ENCODE measurements at regions not wholly inside any gene's neighbourhood (a gene's known extent, or its start where the extent isn't known, plus 50 kb on each side); places are given as distances from the start of the nearest gene placed in this dataset.

GRCh38 chr17:69961501-69962145 lies 113.4 kb upstream of the KCNJ16 start:
- DNase-seq: peak; percentile 54
- Histone ChIP-seq H3K9me3 (no peaks in the 10 kb centered on the region), H3K4me1 (peaks cover 3% of the 10 kb centered on the region), H3K36me3 (ENCODE audit: low read depth, missing control alignments) (no peaks in the 10 kb centered on the region), H3K27ac (no peak overlapping the region), H3K27me3 (no peaks in the 10 kb centered on the region), H3K4me3 (no peak overlapping the region)
- no peak for TF ChIP-seq POLR2A (IDR thresholded peaks at IDR 0.05)
- no peak for TF ChIP-seq CTCF (IDR thresholded peaks at IDR 0.05)
- WGBS, 2 donors: 26 to 37% methylated on average over 7 of the region's 7 CpGs
- intact Hi-C loops (cut with DNase I; ENCODE audit: low total_unique reads): no loop called here

GRCh38 chr17:69962436-69962995 lies 112.5 kb upstream of the KCNJ16 start:
- no peaks in the 10 kb centered on the region for H3K36me3 ChIP-seq (ENCODE audit: low read depth, missing control alignments)
- 72 to 83% methylated on average over 2 of the region's 2 CpGs for WGBS, 2 donors
- H3K27me3 ChIP-seq: no peaks in the 10 kb centered on the region

GRCh38 chr17:69967910-69968411 lies 107.1 kb upstream of the KCNJ16 start:
- Histone ChIP-seq H3K9me3 (no peaks in the 10 kb centered on the region), H3K4me3 (no peak overlapping the region), H3K27ac (no peak overlapping the region), H3K36me3 (ENCODE audit: low read depth, missing control alignments) (no peaks in the 10 kb centered on the region), H3K27me3 (no peaks in the 10 kb centered on the region), H3K4me1 (peaks cover 3% of the 10 kb centered on the region)
- DNase-seq: no peak
- TF ChIP-seq CTCF (IDR thresholded peaks at IDR 0.05) (no peak), POLR2A (IDR thresholded peaks at IDR 0.05) (no peak)
- intact Hi-C loops (cut with DNase I; ENCODE audit: low total_unique reads): no loop called here
- WGBS, 2 donors: 63 to 68% methylated on average over 3 of the region's 3 CpGs

More at GRCh38 chr17:69962436-69962995, 112.5 kb upstream of the KCNJ16 start:
- Histone ChIP-seq H3K9me3 (no peaks in the 10 kb centered on the region), H3K4me1 (peaks cover 3% of the 10 kb centered on the region), H3K4me3 (no peak overlapping the region), H3K27ac (no peak overlapping the region)
- no peak for DNase-seq
- intact Hi-C loops (cut with DNase I; ENCODE audit: low total_unique reads): no loop called here
- no peak for TF ChIP-seq CTCF (IDR thresholded peaks at IDR 0.05)
- no peak for TF ChIP-seq POLR2A (IDR thresholded peaks at IDR 0.05)

GRCh38 chr17:69969897-69970296 lies 105.1 kb upstream of the KCNJ16 start:
- no peak for DNase-seq
- Histone ChIP-seq H3K27ac (no peak overlapping the region), H3K4me1 (peaks cover 3% of the 10 kb centered on the region), H3K9me3 (no peaks in the 10 kb centered on the region), H3K36me3 (ENCODE audit: low read depth, missing control alignments) (no peaks in the 10 kb centered on the region), H3K27me3 (no peaks in the 10 kb centered on the region), H3K4me3 (no peak overlapping the region)
- WGBS, 2 donors: 82 to 91% methylated on average over 2 of the region's 2 CpGs
- no peak for TF ChIP-seq POLR2A (IDR thresholded peaks at IDR 0.05)
- TF ChIP-seq CTCF (IDR thresholded peaks at IDR 0.05): no peak
- intact Hi-C loops (cut with DNase I; ENCODE audit: low total_unique reads): no loop called here

- H3K27me3 ChIP-seq: no peaks in the 10 kb centered on the region
Measured at GRCh38 chr17:69972251-69972650, 102.8 kb upstream of the KCNJ16 start.

More at GRCh38 chr17:69972251-69972650, 102.8 kb upstream of the KCNJ16 start:
- intact Hi-C loops (cut with DNase I; ENCODE audit: low total_unique reads): no loop called here
- DNase-seq: no peak
- H3K4me1 ChIP-seq: peaks cover 3% of the 10 kb centered on the region
- H3K27ac ChIP-seq: no peak overlapping the region
- no peaks in the 10 kb centered on the region for H3K36me3 ChIP-seq (ENCODE audit: low read depth, missing control alignments)
- WGBS, 2 donors: 42 to 57% methylated on average over 1 of the region's 1 CpG
- TF ChIP-seq POLR2A (IDR thresholded peaks at IDR 0.05): no peak
- no peak for TF ChIP-seq CTCF (IDR thresholded peaks at IDR 0.05)
- H3K9me3 ChIP-seq: no peaks in the 10 kb centered on the region
- no peak overlapping the region for H3K4me3 ChIP-seq

Measured in testis (tissue), 2 donors.